ENCODE measurements at regions not wholly inside any gene's neighbourhood (a gene's known extent, or its start where the extent isn't known, plus 50 kb on each side); places are given as distances from the start of the nearest gene placed in this dataset.
"Not testable (repeated sequence)": the region's sequence is repeated elsewhere in the genome, so short reads cannot be mapped to it uniquely, and the experiment has no call there.

- peaks cover 23% of the 10 kb centered on the region for H3K9me3 Mint-ChIP-seq
- peaks cover 19% of the 10 kb centered on the region for H3K27me3 Mint-ChIP-seq
- not testable (repeated sequence) for H3K4me1 Mint-ChIP-seq, H3K36me3 Mint-ChIP-seq, H3K4me3 Mint-ChIP-seq, ATAC-seq, H3K27ac Mint-ChIP-seq
Observed at GRCh38 chr20:29330429-29331115, 1926.9 kb upstream of the DEFB115 start.

- no peak overlapping the region for H3K4me3 Mint-ChIP-seq
- no peaks in the 10 kb centered on the region for H3K27me3 Mint-ChIP-seq
- no peaks in the 10 kb centered on the region for H3K36me3 Mint-ChIP-seq
- no peaks in the 10 kb centered on the region for H3K4me1 Mint-ChIP-seq
- H3K9me3 Mint-ChIP-seq = peaks cover 5% of the 10 kb centered on the region
- no peak for ATAC-seq
- H3K27ac Mint-ChIP-seq = no peak overlapping the region
Observed at GRCh38 chr20:29349836-29350235, 1907.6 kb upstream of the DEFB115 start.

- H3K9me3 Mint-ChIP-seq, H3K4me3 Mint-ChIP-seq, H3K36me3 Mint-ChIP-seq, H3K4me1 Mint-ChIP-seq, H3K27ac Mint-ChIP-seq, ATAC-seq, H3K27me3 Mint-ChIP-seq: not testable (repeated sequence)
Observed at GRCh38 chr20:29375937-29376336, 1881.5 kb upstream of the DEFB115 start.

GRCh38 chr20:29392853-29393252 is 1864.6 kb upstream of the DEFB115 start:
- H3K9me3 Mint-ChIP-seq, H3K36me3 Mint-ChIP-seq, H3K4me3 Mint-ChIP-seq, H3K27ac Mint-ChIP-seq, H3K27me3 Mint-ChIP-seq, H3K4me1 Mint-ChIP-seq, ATAC-seq: not testable (repeated sequence)

- H3K27ac Mint-ChIP-seq = no peak overlapping the region
- no peak for ATAC-seq
- peaks cover 10% of the 10 kb centered on the region for H3K9me3 Mint-ChIP-seq
- no peaks in the 10 kb centered on the region for H3K36me3 Mint-ChIP-seq
- H3K4me3 Mint-ChIP-seq = no peak overlapping the region
- no peaks in the 10 kb centered on the region for H3K4me1 Mint-ChIP-seq
- no peaks in the 10 kb centered on the region for H3K27me3 Mint-ChIP-seq
Observed at GRCh38 chr20:29408034-29408695, 1849.3 kb upstream of the DEFB115 start.

- ATAC-seq, H3K27ac Mint-ChIP-seq, H3K36me3 Mint-ChIP-seq, H3K27me3 Mint-ChIP-seq, H3K4me3 Mint-ChIP-seq, H3K4me1 Mint-ChIP-seq: not testable (repeated sequence)
- peaks cover 13% of the 10 kb centered on the region for H3K9me3 Mint-ChIP-seq
Observed at GRCh38 chr20:29408707-29409106, 1848.8 kb upstream of the DEFB115 start.

GRCh38 chr20:29409160-29409689 is 1848.2 kb upstream of the DEFB115 start:
- H3K4me1 Mint-ChIP-seq, H3K4me3 Mint-ChIP-seq, ATAC-seq, H3K27me3 Mint-ChIP-seq, H3K27ac Mint-ChIP-seq, H3K36me3 Mint-ChIP-seq: not testable (repeated sequence)
- peaks cover 13% of the 10 kb centered on the region for H3K9me3 Mint-ChIP-seq

- H3K9me3 Mint-ChIP-seq = peaks cover 13% of the 10 kb centered on the region
Observed at GRCh38 chr20:29409833-29410805, 1847.3 kb upstream of the DEFB115 start.

GRCh38 chr20:29410806-29411457 is 1846.5 kb upstream of the DEFB115 start:
- ATAC-seq = peak; percentile 27
- peaks cover 13% of the 10 kb centered on the region for H3K9me3 Mint-ChIP-seq
- no peak overlapping the region for H3K27ac Mint-ChIP-seq
- no peak overlapping the region for H3K4me3 Mint-ChIP-seq
- no peaks in the 10 kb centered on the region for H3K27me3 Mint-ChIP-seq
- no peaks in the 10 kb centered on the region for H3K36me3 Mint-ChIP-seq
- no peaks in the 10 kb centered on the region for H3K4me1 Mint-ChIP-seq

More at GRCh38 chr20:29409833-29410805, 1847.3 kb upstream of the DEFB115 start:
- Mint-ChIP-seq H3K4me1 (no peaks in the 10 kb centered on the region), H3K36me3 (no peaks in the 10 kb centered on the region), H3K27me3 (no peaks in the 10 kb centered on the region), H3K27ac (no peak overlapping the region), H3K4me3 (no peak overlapping the region)
- no peak for ATAC-seq

- not testable (repeated sequence) for H3K4me3 Mint-ChIP-seq, H3K27ac Mint-ChIP-seq, H3K36me3 Mint-ChIP-seq, H3K27me3 Mint-ChIP-seq, H3K4me1 Mint-ChIP-seq
- peak; percentile 48 for ATAC-seq
- H3K9me3 Mint-ChIP-seq = peaks cover 13% of the 10 kb centered on the region
Observed at GRCh38 chr20:29411458-29411820, 1846.0 kb upstream of the DEFB115 start.

- Mint-ChIP-seq H3K27ac (no peak overlapping the region), H3K4me1 (no peaks in the 10 kb centered on the region), H3K4me3 (no peak overlapping the region), H3K9me3 (no peaks in the 10 kb centered on the region), H3K36me3 (no peaks in the 10 kb centered on the region), H3K27me3 (no peaks in the 10 kb centered on the region)
- no peak for ATAC-seq
Observed at GRCh38 chr20:29419378-29419777, 1838.1 kb upstream of the DEFB115 start.

GRCh38 chr20:29427201-29428060 is 1830.0 kb upstream of the DEFB115 start:
- Mint-ChIP-seq H3K27ac (no peak overlapping the region), H3K9me3 (no peaks in the 10 kb centered on the region), H3K36me3 (no peaks in the 10 kb centered on the region), H3K4me1 (no peaks in the 10 kb centered on the region), H3K4me3 (no peak overlapping the region), H3K27me3 (no peaks in the 10 kb centered on the region)
- ATAC-seq = no peak

- no peaks in the 10 kb centered on the region for H3K36me3 Mint-ChIP-seq
- no peak overlapping the region for H3K27ac Mint-ChIP-seq
- H3K4me3 Mint-ChIP-seq = no peak overlapping the region
- no peak for ATAC-seq
- no peaks in the 10 kb centered on the region for H3K27me3 Mint-ChIP-seq
- H3K9me3 Mint-ChIP-seq = no peaks in the 10 kb centered on the region
- H3K4me1 Mint-ChIP-seq = no peaks in the 10 kb centered on the region
Observed at GRCh38 chr20:29430531-29430930, 1826.9 kb upstream of the DEFB115 start.

GRCh38 chr20:29440721-29441120 is 1816.7 kb upstream of the DEFB115 start:
- not testable (repeated sequence) for H3K9me3 Mint-ChIP-seq, H3K4me1 Mint-ChIP-seq, H3K36me3 Mint-ChIP-seq, H3K4me3 Mint-ChIP-seq, H3K27ac Mint-ChIP-seq, H3K27me3 Mint-ChIP-seq, ATAC-seq
